ENCODE measurements at regions not wholly inside any gene's neighbourhood (a gene's known extent, or its start where the extent isn't known, plus 50 kb on each side); places are given as distances from the start of the nearest gene placed in this dataset.
"Not testable (repeated sequence)": the region's sequence is repeated elsewhere in the genome, so short reads cannot be mapped to it uniquely, and the experiment has no call there.

DNA sequence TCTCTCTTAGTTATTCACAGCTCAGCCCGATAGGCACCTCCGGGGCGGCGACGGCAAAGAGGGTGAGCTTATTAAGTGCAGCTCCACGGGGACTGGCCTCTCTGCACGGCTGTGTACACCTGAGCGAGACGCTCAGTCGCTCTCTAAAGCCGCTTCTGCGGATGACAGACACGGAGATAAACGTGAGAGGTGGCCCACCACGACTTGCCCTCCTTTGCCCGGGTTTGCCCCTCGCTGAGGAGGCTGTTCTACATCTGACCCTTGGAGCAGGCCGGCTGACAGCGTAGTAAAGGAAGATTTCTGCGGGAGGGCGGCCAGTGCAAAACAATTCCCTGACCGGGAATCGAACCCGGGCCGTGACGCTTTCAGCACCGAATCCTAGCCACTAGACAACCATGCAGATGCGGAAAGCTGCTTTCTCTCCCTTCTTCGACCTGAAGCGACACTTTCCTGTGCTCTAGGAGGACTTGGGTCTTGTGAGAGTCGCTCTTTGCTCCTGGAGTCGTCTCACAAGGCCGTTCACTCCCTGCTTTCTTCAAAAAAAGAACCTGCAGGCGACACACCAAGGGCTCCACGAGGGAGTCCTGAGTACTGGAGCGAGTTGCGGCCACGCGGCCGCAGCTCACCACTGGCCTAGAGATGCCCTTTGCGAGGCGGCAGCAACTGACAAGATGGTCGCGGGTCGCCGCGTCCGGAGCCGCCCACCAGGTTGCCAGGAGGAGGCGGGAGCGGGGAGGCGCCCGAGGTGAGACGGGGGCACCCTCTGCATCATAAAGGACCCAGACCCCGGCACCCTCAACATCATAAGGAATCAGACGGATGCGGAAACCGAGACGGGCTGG is 119.9 kb downstream of the PPIAL4A start:
- TF ChIP-seq, protein P1, sequence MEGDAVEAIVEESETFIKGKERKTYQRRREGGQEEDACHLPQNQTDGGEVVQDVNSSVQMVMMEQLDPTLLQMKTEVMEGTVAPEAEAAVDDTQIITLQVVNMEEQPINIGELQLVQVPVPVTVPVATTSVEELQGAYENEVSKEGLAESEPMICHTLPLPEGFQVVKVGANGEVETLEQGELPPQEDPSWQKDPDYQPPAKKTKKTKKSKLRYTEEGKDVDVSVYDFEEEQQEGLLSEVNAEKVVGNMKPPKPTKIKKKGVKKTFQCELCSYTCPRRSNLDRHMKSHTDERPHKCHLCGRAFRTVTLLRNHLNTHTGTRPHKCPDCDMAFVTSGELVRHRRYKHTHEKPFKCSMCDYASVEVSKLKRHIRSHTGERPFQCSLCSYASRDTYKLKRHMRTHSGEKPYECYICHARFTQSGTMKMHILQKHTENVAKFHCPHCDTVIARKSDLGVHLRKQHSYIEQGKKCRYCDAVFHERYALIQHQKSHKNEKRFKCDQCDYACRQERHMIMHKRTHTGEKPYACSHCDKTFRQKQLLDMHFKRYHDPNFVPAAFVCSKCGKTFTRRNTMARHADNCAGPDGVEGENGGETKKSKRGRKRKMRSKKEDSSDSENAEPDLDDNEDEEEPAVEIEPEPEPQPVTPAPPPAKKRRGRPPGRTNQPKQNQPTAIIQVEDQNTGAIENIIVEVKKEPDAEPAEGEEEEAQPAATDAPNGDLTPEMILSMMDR (conservative IDR thresholded peaks at IDR 0.05 in 1 of 2, IDR thresholded peaks at IDR 0.05 in 1 of 2; ENCODE audit: extremely low read depth in 1 of 2, insufficient read depth in 1 of 2, low read depth in 1 of 2, low read length in 2 of 2): not testable (repeated sequence)
- TF ChIP-seq EZH2 (IDR thresholded peaks at IDR 0.05; ENCODE audit: borderline replicate concordance, low read length): not testable (repeated sequence)

Data from mammary epithelial cell (primary cell).